ENCODE measurements at regions not wholly inside any gene's neighbourhood (a gene's known extent, or its start where the extent isn't known, plus 50 kb on each side); places are given as distances from the start of the nearest gene placed in this dataset.

DNA sequence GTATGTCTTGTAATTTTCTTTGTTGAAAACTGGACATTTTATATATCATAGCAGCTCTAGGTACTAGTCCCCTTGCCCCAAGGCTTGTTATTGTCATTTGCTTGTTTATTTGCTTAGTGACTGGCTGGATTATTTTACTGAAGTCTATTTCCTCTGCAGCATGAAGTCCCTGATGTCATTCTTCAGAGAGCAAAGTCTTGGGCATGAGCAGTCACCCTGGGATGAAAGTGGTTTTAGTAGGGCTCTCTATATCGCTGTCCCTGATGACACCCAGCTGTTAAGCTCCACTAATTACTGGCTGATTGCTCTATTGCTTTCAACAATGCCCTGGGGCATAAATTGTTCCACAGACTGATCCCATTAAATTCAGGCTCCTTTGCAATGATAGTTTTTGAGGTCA lies 113.5 kb upstream of the USP9X start:
- no peak overlapping the region for H3K4me3 ChIP-seq (ENCODE audit: low read depth, low read length)
- no peaks in the 10 kb centered on the region for H3K27me3 ChIP-seq (ENCODE audit: control insufficient read depth, insufficient read depth, low read length)
- TF ChIP-seq, protein P1, sequence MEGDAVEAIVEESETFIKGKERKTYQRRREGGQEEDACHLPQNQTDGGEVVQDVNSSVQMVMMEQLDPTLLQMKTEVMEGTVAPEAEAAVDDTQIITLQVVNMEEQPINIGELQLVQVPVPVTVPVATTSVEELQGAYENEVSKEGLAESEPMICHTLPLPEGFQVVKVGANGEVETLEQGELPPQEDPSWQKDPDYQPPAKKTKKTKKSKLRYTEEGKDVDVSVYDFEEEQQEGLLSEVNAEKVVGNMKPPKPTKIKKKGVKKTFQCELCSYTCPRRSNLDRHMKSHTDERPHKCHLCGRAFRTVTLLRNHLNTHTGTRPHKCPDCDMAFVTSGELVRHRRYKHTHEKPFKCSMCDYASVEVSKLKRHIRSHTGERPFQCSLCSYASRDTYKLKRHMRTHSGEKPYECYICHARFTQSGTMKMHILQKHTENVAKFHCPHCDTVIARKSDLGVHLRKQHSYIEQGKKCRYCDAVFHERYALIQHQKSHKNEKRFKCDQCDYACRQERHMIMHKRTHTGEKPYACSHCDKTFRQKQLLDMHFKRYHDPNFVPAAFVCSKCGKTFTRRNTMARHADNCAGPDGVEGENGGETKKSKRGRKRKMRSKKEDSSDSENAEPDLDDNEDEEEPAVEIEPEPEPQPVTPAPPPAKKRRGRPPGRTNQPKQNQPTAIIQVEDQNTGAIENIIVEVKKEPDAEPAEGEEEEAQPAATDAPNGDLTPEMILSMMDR (IDR thresholded peaks at IDR 0.05; ENCODE audit: insufficient read depth, low read length, poor library complexity, severe bottlenecking): no peak
- DNase-seq (ENCODE audit: low read depth): no peak
- H3K36me3 ChIP-seq (ENCODE audit: control insufficient read depth, insufficient read depth, low read length): no peaks in the 10 kb centered on the region

DNA sequence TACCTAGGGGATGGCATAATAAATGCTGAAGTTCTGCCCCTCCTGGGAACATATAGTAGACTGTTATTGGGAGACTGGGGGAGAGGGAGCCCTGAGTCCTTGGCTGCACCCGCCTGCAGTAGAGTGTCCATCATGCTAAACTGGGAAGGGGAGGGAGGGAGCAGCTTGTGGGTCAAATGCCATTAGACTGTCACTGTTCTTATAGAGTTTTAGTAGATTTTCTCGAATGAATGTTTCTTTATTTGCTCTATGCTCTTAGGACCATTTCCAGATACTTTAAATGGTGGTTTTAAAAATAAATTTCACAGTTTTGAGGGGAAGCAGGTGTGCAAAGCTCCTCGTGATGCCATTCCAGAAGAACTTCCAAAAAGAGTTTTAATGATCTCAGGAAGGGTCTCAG lies 111.6 kb upstream of the USP9X start:
- DNase-seq (ENCODE audit: low read depth): no peak
- TF ChIP-seq, protein P1 (IDR thresholded peaks at IDR 0.05; ENCODE audit: insufficient read depth, low read length, poor library complexity, severe bottlenecking): no peak

DNA sequence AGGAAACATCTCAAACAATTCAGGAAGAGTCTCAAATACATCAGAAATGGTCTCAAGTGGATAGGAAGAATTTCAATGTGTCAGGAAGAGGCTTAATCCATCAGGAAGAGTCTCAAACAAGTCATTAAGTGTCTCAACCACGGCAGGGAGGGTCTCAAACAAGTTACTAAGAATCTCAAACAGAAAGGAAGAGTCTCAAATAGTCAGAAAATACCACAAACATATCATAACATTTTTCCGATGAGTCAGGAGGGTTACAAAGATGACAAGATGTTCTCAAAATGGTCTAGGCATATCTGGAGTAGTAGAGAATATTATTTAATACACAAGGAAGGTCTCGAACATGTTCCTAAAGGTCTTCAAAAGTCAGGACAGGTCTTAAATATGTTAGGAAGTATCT lies 109.3 kb upstream of the USP9X start:
- DNase-seq (ENCODE audit: low read depth): no peak
- no peaks in the 10 kb centered on the region for H3K36me3 ChIP-seq (ENCODE audit: control insufficient read depth, insufficient read depth, low read length)
- no peaks in the 10 kb centered on the region for H3K27me3 ChIP-seq (ENCODE audit: control insufficient read depth, insufficient read depth, low read length)
- H3K4me3 ChIP-seq (ENCODE audit: low read depth, low read length): no peak overlapping the region
- TF ChIP-seq, protein P1 (IDR thresholded peaks at IDR 0.05; ENCODE audit: insufficient read depth, low read length, poor library complexity, severe bottlenecking): no peak

More for the DNA sequence above, 111.6 kb upstream of the USP9X start:
- Histone ChIP-seq H3K4me3 (ENCODE audit: low read depth, low read length) (no peak overlapping the region), H3K27me3 (ENCODE audit: control insufficient read depth, insufficient read depth, low read length) (no peaks in the 10 kb centered on the region), H3K36me3 (ENCODE audit: control insufficient read depth, insufficient read depth, low read length) (no peaks in the 10 kb centered on the region)

DNA sequence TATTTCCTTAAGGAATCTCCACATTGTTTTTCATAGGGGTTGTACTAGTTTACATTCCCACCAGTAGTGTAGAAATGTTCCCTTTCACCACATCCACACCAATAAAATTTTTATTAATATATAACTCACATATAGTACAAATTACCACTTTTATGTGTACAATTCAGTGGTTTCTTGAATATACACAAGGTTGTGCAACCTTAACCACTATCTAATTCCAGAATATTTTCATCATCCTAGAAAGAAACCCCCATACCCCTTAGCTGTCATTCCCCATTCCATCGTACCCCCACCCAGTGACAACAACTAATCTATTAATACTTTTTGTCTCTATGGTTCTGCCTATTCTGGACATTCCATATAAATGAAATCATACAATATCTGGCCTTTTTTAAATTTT lies 108.3 kb upstream of the USP9X start:
- no peaks in the 10 kb centered on the region for H3K36me3 ChIP-seq (ENCODE audit: control insufficient read depth, insufficient read depth, low read length)
- TF ChIP-seq, protein P1 (IDR thresholded peaks at IDR 0.05; ENCODE audit: insufficient read depth, low read length, poor library complexity, severe bottlenecking): no peak
- no peak overlapping the region for H3K4me3 ChIP-seq (ENCODE audit: low read depth, low read length)
- H3K27me3 ChIP-seq (ENCODE audit: control insufficient read depth, insufficient read depth, low read length): no peaks in the 10 kb centered on the region
- DNase-seq (ENCODE audit: low read depth): no peak

DNA sequence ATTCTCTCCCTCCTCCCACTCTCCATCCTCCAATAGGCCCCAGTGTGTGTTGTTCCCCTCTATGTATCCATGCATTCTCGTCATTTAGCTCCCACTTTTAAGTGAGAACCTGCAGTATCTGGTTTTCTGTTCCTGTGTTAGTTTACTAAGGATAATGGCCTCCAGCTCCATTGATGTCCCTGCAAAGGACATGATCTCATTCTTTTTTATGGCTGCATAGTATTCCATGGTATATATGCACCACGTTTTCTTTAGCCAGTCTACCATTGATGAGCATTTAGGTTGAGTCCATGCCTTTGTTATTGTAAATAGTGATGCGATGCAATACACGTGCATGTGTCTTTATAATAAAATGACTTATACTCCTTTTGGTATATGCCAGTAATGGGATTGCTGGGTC lies 100.3 kb upstream of the USP9X start:
- TF ChIP-seq, protein P1 (IDR thresholded peaks at IDR 0.05; ENCODE audit: insufficient read depth, low read length, poor library complexity, severe bottlenecking): no peak

DNA sequence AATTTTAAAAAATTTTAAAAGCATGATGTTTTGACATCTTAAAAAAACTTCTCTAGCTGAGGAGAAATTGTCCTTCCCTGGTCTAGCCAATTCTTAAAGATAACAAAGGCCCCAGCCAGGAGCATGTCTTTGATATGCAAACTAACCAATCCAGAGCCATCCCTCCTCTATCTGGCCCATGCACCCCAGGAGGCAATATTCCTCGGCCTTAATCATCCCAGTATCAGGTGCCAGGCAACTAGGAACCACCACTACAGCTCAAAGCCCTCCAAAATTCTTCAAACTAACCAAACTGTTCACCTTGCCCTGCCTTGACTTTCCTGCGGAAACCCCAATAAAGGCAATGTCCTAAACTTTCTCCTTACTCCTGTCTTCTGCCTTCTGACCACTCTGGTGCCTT lies 97.8 kb upstream of the USP9X start:
- H3K36me3 ChIP-seq (ENCODE audit: control insufficient read depth, insufficient read depth, low read length): no peaks in the 10 kb centered on the region
- DNase-seq (ENCODE audit: low read depth): no peak
- TF ChIP-seq, protein P1 (IDR thresholded peaks at IDR 0.05; ENCODE audit: insufficient read depth, low read length, poor library complexity, severe bottlenecking): no peak
- H3K27me3 ChIP-seq (ENCODE audit: control insufficient read depth, insufficient read depth, low read length): no peaks in the 10 kb centered on the region
- H3K4me3 ChIP-seq (ENCODE audit: low read depth, low read length): no peak overlapping the region

More for the DNA sequence above, 100.3 kb upstream of the USP9X start:
- no peak for DNase-seq (ENCODE audit: low read depth)
- Histone ChIP-seq H3K27me3 (ENCODE audit: control insufficient read depth, insufficient read depth, low read length) (no peaks in the 10 kb centered on the region), H3K4me3 (ENCODE audit: low read depth, low read length) (no peak overlapping the region), H3K36me3 (ENCODE audit: control insufficient read depth, insufficient read depth, low read length) (no peaks in the 10 kb centered on the region)
